Skeletal muscle tissue (tissue), 3 donors: ENCODE measurements at regions not wholly inside any gene's neighbourhood (a gene's known extent, or its start where the extent isn't known, plus 50 kb on each side); places are given as distances from the start of the nearest gene placed in this dataset.

Experiments used
- H3K27ac ChIP-seq: one replicate; pipeline ENCODE4 v1.7.0; 2013; ENCODE audit warnings: mild to moderate bottlenecking, low read depth, low read length, inconsistent platforms
- H3K27me3 ChIP-seq, 3 donors: one replicate each; pipeline ENCODE4 v1.7.0; 2013; ENCODE audit warnings: low read length in 3 of 3; ENCODE audit not compliant: control insufficient read depth in 3 of 3, insufficient read depth in 3 of 3
- H3K36me3 ChIP-seq, 3 donors: one replicate each; pipeline ENCODE4 v1.7.0; 2013; ENCODE audit warnings: low read length in 3 of 3; ENCODE audit not compliant: control insufficient read depth in 3 of 3, insufficient read depth in 3 of 3
- H3K4me1 ChIP-seq, 3 donors: one replicate each; pipeline ENCODE4 v1.7.0; 2013; ENCODE audit warnings: low read length in 3 of 3, mild to moderate bottlenecking in 3 of 3; ENCODE audit not compliant: control insufficient read depth in 3 of 3, insufficient read depth in 3 of 3
- H3K4me3 ChIP-seq, 3 donors: one replicate each; pipeline ENCODE4 v1.7.0; 2013; ENCODE audit warnings: low read length in 3 of 3
- H3K9ac ChIP-seq, 3 donors: one replicate each; pipeline ENCODE4 v1.7.0; 2013; ENCODE audit warnings: low read length in 3 of 3, mild to moderate bottlenecking in 3 of 3, moderate library complexity in 2 of 3, low read depth in 1 of 3
- H3K9me3 ChIP-seq, 3 donors: one replicate each; pipeline ENCODE4 v1.7.0; 2013; ENCODE audit warnings: low read length in 3 of 3; ENCODE audit not compliant: control insufficient read depth in 3 of 3
- donor health status: Osteomylitis.

DNA sequence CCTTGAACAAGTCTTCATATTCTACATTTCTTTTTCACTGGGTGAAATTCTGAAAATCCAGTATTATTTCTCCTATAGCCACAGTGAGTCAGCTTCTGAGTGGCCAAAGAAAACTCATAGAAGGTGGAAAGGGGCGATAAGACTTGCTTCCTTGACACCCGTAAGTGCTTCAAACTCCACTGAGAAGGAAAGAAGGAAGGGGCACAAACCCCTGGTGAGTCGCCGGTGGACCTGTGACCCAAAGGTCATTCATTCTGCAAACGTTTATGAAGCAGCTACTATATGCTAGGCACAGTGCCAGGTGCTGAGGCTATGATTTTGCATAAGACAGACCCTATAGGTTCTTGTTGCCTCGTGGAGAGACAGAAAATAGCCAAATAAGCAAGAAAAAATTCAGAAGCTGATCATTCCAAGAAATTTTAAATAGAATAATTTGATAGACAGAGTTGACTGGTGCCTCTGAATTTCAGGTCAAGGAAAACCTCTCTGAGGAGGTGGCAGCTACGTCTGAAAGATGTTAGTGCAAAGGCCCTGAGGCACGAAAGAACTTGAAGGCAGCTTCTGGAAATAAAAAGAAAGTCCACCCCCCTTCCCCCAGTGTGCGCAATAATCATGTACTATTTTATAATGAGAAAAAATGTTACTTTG is 118.2 kb downstream of the CD24 start:
- no peaks in the 10 kb centered on the region for H3K4me1 ChIP-seq
- H3K27ac ChIP-seq: no peak overlapping the region
- no peak overlapping the region for H3K9ac ChIP-seq
- peaks cover 3 to 5% (median 5%) of the 10 kb centered on the region in 3 donors for H3K9me3 ChIP-seq
- H3K27me3 ChIP-seq: no peaks in the 10 kb centered on the region
- no peaks in the 10 kb centered on the region for H3K36me3 ChIP-seq
- no peak overlapping the region for H3K4me3 ChIP-seq

GRCh38 chr6:106855117-106855516 is 119.4 kb downstream of the CD24 start:
- H3K36me3 ChIP-seq: no peaks in the 10 kb centered on the region
- no peak overlapping the region for H3K27ac ChIP-seq
- H3K4me3 ChIP-seq: no peak overlapping the region
- peaks cover 3 to 5% (median 5%) of the 10 kb centered on the region in 3 donors for H3K9me3 ChIP-seq
- no peak overlapping the region for H3K9ac ChIP-seq
- H3K27me3 ChIP-seq: no peaks in the 10 kb centered on the region
- H3K4me1 ChIP-seq: no peaks in the 10 kb centered on the region

- Histone ChIP-seq H3K27ac (no peak overlapping the region), H3K27me3 (no peaks in the 10 kb centered on the region), H3K4me1 (no peaks in the 10 kb centered on the region), H3K9ac (no peak overlapping the region), H3K4me3 (no peak overlapping the region), H3K36me3 (no peaks in the 10 kb centered on the region), H3K9me3 (peaks cover 3 to 5% (median 5%) of the 10 kb centered on the region in 3 donors)
Observed at GRCh38 chr6:106849676-106850332, 124.7 kb downstream of the CD24 start.

GRCh38 chr6:106849120-106849519 is 125.4 kb downstream of the CD24 start:
- Histone ChIP-seq H3K9ac (no peak overlapping the region), H3K36me3 (no peaks in the 10 kb centered on the region), H3K27me3 (no peaks in the 10 kb centered on the region), H3K27ac (no peak overlapping the region), H3K4me3 (no peak overlapping the region), H3K9me3 (peaks cover 3 to 5% (median 5%) of the 10 kb centered on the region in 3 donors), H3K4me1 (no peaks in the 10 kb centered on the region)

GRCh38 chr6:106847116-106847515 is 127.4 kb downstream of the CD24 start:
- Histone ChIP-seq H3K4me3 (no peak overlapping the region), H3K9ac (no peak overlapping the region), H3K9me3 (peaks cover 0 to 2% (median 1%) of the 10 kb centered on the region in 3 donors), H3K27me3 (no peaks in the 10 kb centered on the region), H3K4me1 (no peaks in the 10 kb centered on the region), H3K27ac (no peak overlapping the region), H3K36me3 (no peaks in the 10 kb centered on the region)

DNA sequence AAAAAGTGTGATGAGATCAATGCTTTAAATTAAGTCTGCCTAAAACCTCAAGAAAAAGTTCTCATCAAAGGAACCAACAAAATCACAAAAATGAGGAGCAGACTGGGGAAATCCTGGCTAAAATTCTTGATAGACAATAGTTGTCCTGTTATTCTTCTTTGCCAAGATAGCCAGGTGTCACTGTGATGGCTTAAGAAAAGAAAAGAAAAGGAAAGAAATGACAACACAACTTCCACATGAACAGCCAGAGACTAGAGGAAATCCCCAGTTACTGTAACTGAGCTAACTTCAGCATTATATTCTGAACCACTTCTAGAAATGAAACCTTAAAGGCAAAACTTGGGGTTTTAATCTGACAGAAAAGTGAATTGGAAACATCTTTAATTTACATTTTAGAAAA is 129.6 kb downstream of the CD24 start:
- no peaks in the 10 kb centered on the region for H3K27me3 ChIP-seq
- no peak overlapping the region for H3K4me3 ChIP-seq
- H3K9ac ChIP-seq: no peak overlapping the region
- H3K36me3 ChIP-seq: no peaks in the 10 kb centered on the region
- no peaks in the 10 kb centered on the region for H3K4me1 ChIP-seq
- H3K9me3 ChIP-seq: no peaks in the 10 kb centered on the region
- no peak overlapping the region for H3K27ac ChIP-seq

DNA sequence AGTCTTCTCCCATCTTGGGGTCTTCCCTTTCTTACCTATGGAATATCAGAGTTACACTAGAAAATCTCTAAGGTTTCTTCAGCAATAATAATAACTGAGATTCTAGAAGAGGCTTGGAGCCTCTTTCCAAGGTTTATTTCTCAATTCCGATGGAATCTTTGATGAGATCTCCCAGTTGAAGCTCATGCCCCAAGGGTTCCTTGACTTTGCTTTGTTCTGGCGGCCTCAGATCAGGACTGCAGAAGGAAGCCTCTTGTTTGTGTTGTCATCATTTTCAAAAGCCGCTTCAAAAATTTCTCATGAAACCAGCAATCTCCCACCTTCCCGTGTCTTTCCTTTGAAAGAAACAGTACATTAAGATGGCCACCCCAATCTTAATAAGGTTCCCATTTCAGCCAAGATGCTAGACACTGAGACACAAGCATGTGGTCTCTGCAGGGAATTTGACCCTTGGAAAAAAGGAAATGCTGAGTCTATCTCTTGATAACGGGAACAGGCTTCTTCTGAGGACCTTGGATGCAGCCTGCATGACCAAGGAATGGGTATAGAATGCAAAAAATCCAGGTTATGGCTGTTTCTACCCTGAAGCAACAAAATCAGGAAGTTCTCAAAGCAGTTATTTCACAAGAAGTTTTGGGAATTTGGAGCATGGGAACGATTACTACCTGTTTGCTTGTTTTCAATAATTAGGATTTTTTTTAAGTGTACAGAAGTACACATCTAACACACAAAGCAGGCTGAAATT is 141.6 kb downstream of the CD24 start:
- no peak overlapping the region for H3K9ac ChIP-seq

DNA sequence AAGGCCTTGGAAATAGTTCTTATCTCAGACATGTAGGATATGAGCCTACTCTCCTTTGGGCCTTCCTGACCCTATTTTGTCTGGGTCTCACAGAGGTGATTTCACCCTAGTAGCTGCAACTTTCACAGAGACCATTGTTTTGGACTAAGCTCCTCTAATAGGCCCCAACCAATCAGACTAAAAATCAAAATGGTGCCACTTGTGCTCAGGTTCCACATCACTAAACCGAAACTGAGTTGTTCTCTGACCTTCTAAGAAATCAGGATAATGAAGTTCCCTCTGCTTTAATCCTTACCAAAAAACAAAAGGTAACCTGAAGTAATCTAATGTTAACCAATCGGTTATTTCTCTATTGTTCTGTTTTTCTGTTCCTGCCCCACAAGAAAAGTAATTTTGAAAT is 143.6 kb downstream of the CD24 start:
- Histone ChIP-seq H3K36me3 (no peaks in the 10 kb centered on the region), H3K27me3 (no peaks in the 10 kb centered on the region), H3K9ac (no peak overlapping the region), H3K9me3 (peaks cover 0 to 4% (median 0%) of the 10 kb centered on the region in 3 donors), H3K27ac (no peak overlapping the region), H3K4me3 (no peak overlapping the region), H3K4me1 (no peaks in the 10 kb centered on the region)

More for the DNA sequence above, 141.6 kb downstream of the CD24 start:
- no peak overlapping the region for H3K4me3 ChIP-seq
- H3K27me3 ChIP-seq: no peaks in the 10 kb centered on the region
- no peaks in the 10 kb centered on the region for H3K36me3 ChIP-seq
- peaks cover 0 to 4% (median 0%) of the 10 kb centered on the region in 3 donors for H3K9me3 ChIP-seq
- no peak overlapping the region for H3K27ac ChIP-seq
- H3K4me1 ChIP-seq: no peaks in the 10 kb centered on the region

- no peak overlapping the region for H3K27ac ChIP-seq
- H3K36me3 ChIP-seq: no peaks in the 10 kb centered on the region
- H3K9ac ChIP-seq: no peak overlapping the region
- peaks cover 0 to 4% (median 0%) of the 10 kb centered on the region in 3 donors for H3K9me3 ChIP-seq
- H3K4me1 ChIP-seq: no peaks in the 10 kb centered on the region
- H3K4me3 ChIP-seq: no peak overlapping the region
- H3K27me3 ChIP-seq: no peaks in the 10 kb centered on the region
Observed at GRCh38 chr6:106829451-106829850, 145.1 kb downstream of the CD24 start.

GRCh38 chr6:106827081-106827480 is 147.4 kb downstream of the CD24 start:
- no peaks in the 10 kb centered on the region for H3K4me1 ChIP-seq
- no peaks in the 10 kb centered on the region for H3K36me3 ChIP-seq
- H3K27me3 ChIP-seq: no peaks in the 10 kb centered on the region
- H3K9me3 ChIP-seq: peaks cover 0 to 4% (median 0%) of the 10 kb centered on the region in 3 donors
- no peak overlapping the region for H3K4me3 ChIP-seq
- H3K9ac ChIP-seq: no peak overlapping the region
- no peak overlapping the region for H3K27ac ChIP-seq
